Osteoblast (primary cell): ENCODE measurements at regions not wholly inside any gene's neighbourhood (a gene's known extent, or its start where the extent isn't known, plus 50 kb on each side); places are given as distances from the start of the nearest gene placed in this dataset.

ENCODE experiments used
- DNase-seq: peaks from one replicate; pipeline ENCODE4 v3.0.0; 2011; ENCODE audit warnings: low spot score, mixed read lengths; ENCODE audit not compliant: insufficient read length; ENCODE audit errors: missing footprints
- H2AFZ ChIP-seq: 2 replicates; pipeline ENCODE4 v1.6.0; 2011; ENCODE audit warnings: mild to moderate bottlenecking, low read length
- H3K27ac ChIP-seq: 2 replicates; pipeline ENCODE4 v1.5.1; 2011; ENCODE audit warnings: mild to moderate bottlenecking, low read depth, low read length, moderate library complexity
- H3K27me3 ChIP-seq: 2 replicates; pipeline ENCODE4 v1.6.0; 2012; ENCODE audit warnings: mild to moderate bottlenecking, control low read depth, inconsistent platforms, low read length, moderate library complexity; ENCODE audit not compliant: insufficient read depth
- H3K36me3 ChIP-seq: 2 replicates; pipeline ENCODE4 v1.5.1; 2011; ENCODE audit warnings: mild to moderate bottlenecking, low read length, control low read depth, moderate library complexity; ENCODE audit not compliant: insufficient read depth
- H3K4me1 ChIP-seq: 2 replicates; pipeline ENCODE4 v1.5.1; 2011; ENCODE audit warnings: mild to moderate bottlenecking, low read length, control low read depth, moderate library complexity; ENCODE audit not compliant: insufficient read depth
- H3K4me2 ChIP-seq: 2 replicates; pipeline ENCODE4 v1.6.0; 2011; ENCODE audit warnings: mild to moderate bottlenecking, low read length; ENCODE audit not compliant: insufficient read depth
- H3K4me3 ChIP-seq: fragments of 200-600 bp; sonication (generic); 3 replicates; pipeline ENCODE4 v1.5.1; 2012; ENCODE audit warnings: mild to moderate bottlenecking, low read length, inconsistent platforms; ENCODE audit not compliant: insufficient read depth
- H3K79me2 ChIP-seq: 2 replicates; pipeline ENCODE4 v1.6.0; 2012; ENCODE audit warnings: mild to moderate bottlenecking, low read length, control low read depth, inconsistent platforms; ENCODE audit not compliant: insufficient read depth
- H3K9me3 ChIP-seq: 2 replicates; pipeline ENCODE4 v1.5.1; 2011; ENCODE audit warnings: low read depth, low read length, control low read depth
- H4K20me1 ChIP-seq: 2 replicates; pipeline ENCODE4 v1.6.0; 2012; ENCODE audit warnings: mild to moderate bottlenecking, low read length, control low read depth; ENCODE audit not compliant: insufficient read depth
- CTCF ChIP-seq: IDR thresholded peaks from 2 replicates; pipeline ENCODE4 v1.5.1; 2011; ENCODE audit warnings: mild to moderate bottlenecking, low read depth, low read length, moderate library complexity; ENCODE audit errors: extremely low read depth

DNA sequence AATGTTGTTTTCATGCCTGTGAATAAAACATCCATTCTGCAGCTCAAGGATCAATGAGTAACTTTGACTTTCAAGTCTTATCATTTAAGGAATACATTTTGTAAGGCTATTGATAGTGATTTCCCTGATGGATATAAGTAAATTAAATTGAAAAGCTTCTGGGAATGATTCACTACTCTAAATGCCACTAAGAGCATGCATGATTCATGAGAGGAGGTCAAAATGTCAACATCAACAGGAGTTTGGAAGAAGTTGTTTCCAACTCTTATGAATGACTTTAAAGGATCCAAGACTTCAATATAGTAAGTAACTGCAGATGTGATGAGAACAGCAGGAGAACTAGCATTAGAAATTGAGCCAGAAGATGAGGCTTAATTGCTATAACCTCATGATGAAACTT, 1487.3 kb downstream of the PCDH7 start:
- H3K27me3 ChIP-seq = no peaks in the 10 kb centered on the region
- no peaks in the 10 kb centered on the region for H3K36me3 ChIP-seq
- H3K4me1 ChIP-seq = no peaks in the 10 kb centered on the region
- H3K9me3 ChIP-seq = peaks cover 2% of the 10 kb centered on the region
- no peak for DNase-seq
- no peaks in the 10 kb centered on the region for H4K20me1 ChIP-seq
- no peak overlapping the region for H2AFZ ChIP-seq
- no peak overlapping the region for H3K4me2 ChIP-seq
- H3K4me3 ChIP-seq = no peak overlapping the region
- H3K79me2 ChIP-seq = no peaks in the 10 kb centered on the region
- no peak overlapping the region for H3K27ac ChIP-seq
- TF ChIP-seq CTCF = no peak

GRCh38 chr4:32215277-32215676, 1495.1 kb downstream of the PCDH7 start:
- Histone ChIP-seq H3K4me1 (no peaks in the 10 kb centered on the region), H3K27ac (no peak overlapping the region), H3K79me2 (no peaks in the 10 kb centered on the region), H3K4me2 (no peak overlapping the region), H3K4me3 (no peak overlapping the region), H2AFZ (no peak overlapping the region), H3K9me3 (peaks cover 4% of the 10 kb centered on the region), H3K27me3 (no peaks in the 10 kb centered on the region), H3K36me3 (no peaks in the 10 kb centered on the region), H4K20me1 (no peaks in the 10 kb centered on the region)
- TF ChIP-seq CTCF = no peak
- DNase-seq = no peak

- Histone ChIP-seq H3K79me2 (no peaks in the 10 kb centered on the region), H3K27me3 (no peaks in the 10 kb centered on the region), H3K4me2 (no peak overlapping the region), H3K9me3 (peaks cover 4% of the 10 kb centered on the region), H4K20me1 (no peaks in the 10 kb centered on the region), H3K4me3 (no peak overlapping the region), H3K4me1 (no peaks in the 10 kb centered on the region), H3K27ac (no peak overlapping the region), H3K36me3 (no peaks in the 10 kb centered on the region), H2AFZ (no peak overlapping the region)
- no peak for DNase-seq
- no peak for TF ChIP-seq CTCF
Observed at GRCh38 chr4:32216502-32216901, 1496.3 kb downstream of the PCDH7 start.

GRCh38 chr4:32219306-32220075, 1499.3 kb downstream of the PCDH7 start:
- Histone ChIP-seq H4K20me1 (no peaks in the 10 kb centered on the region), H3K27me3 (no peaks in the 10 kb centered on the region), H3K4me1 (no peaks in the 10 kb centered on the region), H3K4me2 (no peak overlapping the region), H3K36me3 (no peaks in the 10 kb centered on the region), H2AFZ (no peak overlapping the region), H3K79me2 (no peaks in the 10 kb centered on the region), H3K9me3 (peaks cover 4% of the 10 kb centered on the region), H3K27ac (no peak overlapping the region), H3K4me3 (no peak overlapping the region)
- DNase-seq = no peak
- TF ChIP-seq CTCF = no peak
